HL-60 (cell line): ENCODE measurements at regions not wholly inside any gene's neighbourhood (a gene's known extent, or its start where the extent isn't known, plus 50 kb on each side); places are given as distances from the start of the nearest gene placed in this dataset.

ENCODE experiments used
- CTCF ChIP-seq: IDR thresholded peaks from one replicate; pipeline ENCODE4 v1.5.1; 2011; ENCODE audit warnings: low read length, control low read depth, inconsistent platforms; ENCODE audit not compliant: insufficient read depth
- GABPA ChIP-seq: IDR thresholded peaks from 2 replicates; pipeline ENCODE4 v1.6.1; 2012; ENCODE audit warnings: low read depth
- POLR2AphosphoS5 ChIP-seq: IDR thresholded peaks from 2 replicates; pipeline ENCODE4 v1.6.1; 2012; ENCODE audit warnings: low read depth
- SPI1 ChIP-seq: IDR thresholded peaks from 2 replicates; pipeline ENCODE4 v1.6.1; 2012; ENCODE audit warnings: low read depth, mild to moderate bottlenecking, borderline replicate concordance
- TF ChIP-seq, protein P1 (sequence below): IDR thresholded peaks from 2 replicates; pipeline ENCODE4 v1.6.1; 2012; ENCODE audit warnings: low read depth; ENCODE audit not compliant: insufficient replicate concordance

DNA sequence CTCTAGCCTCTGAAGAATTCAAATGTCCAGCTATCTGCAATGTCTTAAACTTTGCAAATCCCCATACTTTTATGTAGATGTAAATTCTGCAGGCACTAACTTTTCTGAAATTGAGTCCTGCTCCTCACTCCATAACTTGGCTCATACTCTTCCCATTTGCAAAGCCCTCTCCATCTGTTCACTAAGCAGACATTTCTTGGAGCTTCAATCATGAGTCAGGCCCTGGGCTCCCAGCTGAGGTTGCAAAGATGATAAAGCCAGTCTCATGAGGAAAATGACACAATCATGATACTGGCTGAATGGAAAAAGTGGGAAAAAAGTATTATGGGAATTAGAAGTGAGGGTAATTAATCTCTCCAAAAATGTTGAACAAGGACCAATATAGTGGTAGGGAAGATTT lies 507.6 kb downstream of the NR2F2 start:
- TF ChIP-seq CTCF (no peak), POLR2AphosphoS5 (no peak), GABPA (no peak), SPI1 (no peak)
- TF ChIP-seq, protein P1, sequence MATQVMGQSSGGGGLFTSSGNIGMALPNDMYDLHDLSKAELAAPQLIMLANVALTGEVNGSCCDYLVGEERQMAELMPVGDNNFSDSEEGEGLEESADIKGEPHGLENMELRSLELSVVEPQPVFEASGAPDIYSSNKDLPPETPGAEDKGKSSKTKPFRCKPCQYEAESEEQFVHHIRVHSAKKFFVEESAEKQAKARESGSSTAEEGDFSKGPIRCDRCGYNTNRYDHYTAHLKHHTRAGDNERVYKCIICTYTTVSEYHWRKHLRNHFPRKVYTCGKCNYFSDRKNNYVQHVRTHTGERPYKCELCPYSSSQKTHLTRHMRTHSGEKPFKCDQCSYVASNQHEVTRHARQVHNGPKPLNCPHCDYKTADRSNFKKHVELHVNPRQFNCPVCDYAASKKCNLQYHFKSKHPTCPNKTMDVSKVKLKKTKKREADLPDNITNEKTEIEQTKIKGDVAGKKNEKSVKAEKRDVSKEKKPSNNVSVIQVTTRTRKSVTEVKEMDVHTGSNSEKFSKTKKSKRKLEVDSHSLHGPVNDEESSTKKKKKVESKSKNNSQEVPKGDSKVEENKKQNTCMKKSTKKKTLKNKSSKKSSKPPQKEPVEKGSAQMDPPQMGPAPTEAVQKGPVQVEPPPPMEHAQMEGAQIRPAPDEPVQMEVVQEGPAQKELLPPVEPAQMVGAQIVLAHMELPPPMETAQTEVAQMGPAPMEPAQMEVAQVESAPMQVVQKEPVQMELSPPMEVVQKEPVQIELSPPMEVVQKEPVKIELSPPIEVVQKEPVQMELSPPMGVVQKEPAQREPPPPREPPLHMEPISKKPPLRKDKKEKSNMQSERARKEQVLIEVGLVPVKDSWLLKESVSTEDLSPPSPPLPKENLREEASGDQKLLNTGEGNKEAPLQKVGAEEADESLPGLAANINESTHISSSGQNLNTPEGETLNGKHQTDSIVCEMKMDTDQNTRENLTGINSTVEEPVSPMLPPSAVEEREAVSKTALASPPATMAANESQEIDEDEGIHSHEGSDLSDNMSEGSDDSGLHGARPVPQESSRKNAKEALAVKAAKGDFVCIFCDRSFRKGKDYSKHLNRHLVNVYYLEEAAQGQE: no peak
